ENCODE measurements at regions not wholly inside any gene's neighbourhood (a gene's known extent, or its start where the extent isn't known, plus 50 kb on each side); places are given as distances from the start of the nearest gene placed in this dataset.
"Not testable (repeated sequence)": the region's sequence is repeated elsewhere in the genome, so short reads cannot be mapped to it uniquely, and the experiment has no call there.

- Histone ChIP-seq H3K9me3 (no peaks in the 10 kb centered on the region), H3K4me1 (no peaks in the 10 kb centered on the region), H3K36me3 (no peaks in the 10 kb centered on the region), H3K27ac (no peak overlapping the region), H3K4me3 (no peak overlapping the region), H3K27me3 (no peaks in the 10 kb centered on the region)
- DNase-seq: no peak
- intact Hi-C loops (cut with DNase I): no loop called here
- 80 to 100% methylated on average over 1 of the region's 1 CpG for WGBS, 2 donors
- TF ChIP-seq CTCF (IDR thresholded peaks at IDR 0.05): no peak
- no peak for TF ChIP-seq POLR2A (IDR thresholded peaks at IDR 0.05)
Observed at GRCh38 chr16:52680993-52681392, 134.1 kb upstream of the TOX3 start.

GRCh38 chr16:52677501-52677900, 130.6 kb upstream of the TOX3 start:
- H3K4me3 ChIP-seq: no peak overlapping the region
- no peaks in the 10 kb centered on the region for H3K27me3 ChIP-seq
- H3K36me3 ChIP-seq: no peaks in the 10 kb centered on the region
- 12 to 26% methylated on average over 2 of the region's 2 CpGs for WGBS, 2 donors
- H3K9me3 ChIP-seq: no peaks in the 10 kb centered on the region
- intact Hi-C loops (cut with DNase I): no loop called here
- no peaks in the 10 kb centered on the region for H3K4me1 ChIP-seq
- no peak for DNase-seq
- H3K27ac ChIP-seq: no peak overlapping the region
- TF ChIP-seq CTCF (IDR thresholded peaks at IDR 0.05) (no peak), POLR2A (IDR thresholded peaks at IDR 0.05) (no peak)

- Histone ChIP-seq H3K27me3 (no peaks in the 10 kb centered on the region), H3K4me3 (no peak overlapping the region), H3K4me1 (no peaks in the 10 kb centered on the region), H3K9me3 (no peaks in the 10 kb centered on the region), H3K27ac (no peak overlapping the region), H3K36me3 (no peaks in the 10 kb centered on the region)
- TF ChIP-seq POLR2A (IDR thresholded peaks at IDR 0.05) (no peak), CTCF (IDR thresholded peaks at IDR 0.05) (no peak)
- no peak for DNase-seq
- intact Hi-C loops (cut with DNase I): no loop called here
Observed at GRCh38 chr16:52676959-52677358, 130.0 kb upstream of the TOX3 start.

GRCh38 chr16:52671590-52671989, 124.6 kb upstream of the TOX3 start:
- Histone ChIP-seq H3K4me3 (no peak overlapping the region), H3K4me1 (no peaks in the 10 kb centered on the region), H3K9me3 (no peaks in the 10 kb centered on the region), H3K27ac (no peak overlapping the region), H3K27me3 (no peaks in the 10 kb centered on the region), H3K36me3 (no peaks in the 10 kb centered on the region)
- intact Hi-C loops (cut with DNase I): no loop called here
- DNase-seq: no peak
- TF ChIP-seq POLR2A (IDR thresholded peaks at IDR 0.05): no peak
- TF ChIP-seq CTCF (IDR thresholded peaks at IDR 0.05): no peak
- 35 to 75% methylated on average over 1 of the region's 1 CpG for WGBS, 2 donors

- no peak for TF ChIP-seq POLR2A (IDR thresholded peaks at IDR 0.05)
- no peak for TF ChIP-seq CTCF (IDR thresholded peaks at IDR 0.05)
- WGBS, 2 donors: 83% methylated on average over 2 of the region's 3 CpGs; no CpG with 5 or more reads in 1 of the 2 donors
- no peaks in the 10 kb centered on the region for H3K4me1 ChIP-seq
- no peaks in the 10 kb centered on the region for H3K36me3 ChIP-seq
- peaks cover 0 to 10% (median 0%) of the 10 kb centered on the region in 4 donors for H3K27me3 ChIP-seq
- no peak for DNase-seq
- peaks cover 0 to 6% (median 5%) of the 10 kb centered on the region in 3 donors for H3K9me3 ChIP-seq
- H3K4me3 ChIP-seq: no peak overlapping the region
- intact Hi-C loops (cut with DNase I): no loop called here
- no peak overlapping the region for H3K27ac ChIP-seq
Observed at GRCh38 chr16:52657924-52658323, 111.0 kb upstream of the TOX3 start.

- 61 to 71% methylated on average over 7 of the region's 7 CpGs for WGBS, 2 donors
- intact Hi-C loops (cut with DNase I): not testable (repeated sequence)
Observed at GRCh38 chr16:52655916-52656315, 109.0 kb upstream of the TOX3 start.

GRCh38 chr16:52655156-52655555, 108.2 kb upstream of the TOX3 start:
- 77 to 93% methylated on average over 8 to 14 of the region's 17 CpGs for WGBS, 2 donors
- intact Hi-C loops (cut with DNase I); H3K9me3 ChIP-seq; H3K4me3 ChIP-seq; H3K36me3 ChIP-seq; H3K27ac ChIP-seq; H3K4me1 ChIP-seq; DNase-seq: not testable (repeated sequence)
- peaks cover 0 to 10% (median 0%) of the 10 kb centered on the region in 4 donors for H3K27me3 ChIP-seq

More at GRCh38 chr16:52655916-52656315, 109.0 kb upstream of the TOX3 start:
- H3K27ac ChIP-seq, H3K4me1 ChIP-seq, H3K9me3 ChIP-seq, H3K4me3 ChIP-seq, H3K36me3 ChIP-seq, DNase-seq: not testable (repeated sequence)
- H3K27me3 ChIP-seq: peaks cover 0 to 10% (median 0%) of the 10 kb centered on the region in 4 donors
